ENCODE measurements at regions not wholly inside any gene's neighbourhood (a gene's known extent, or its start where the extent isn't known, plus 50 kb on each side); places are given as distances from the start of the nearest gene placed in this dataset.

- TF ChIP-seq CTCF (IDR thresholded peaks at IDR 0.05) (no peak), POLR2A (IDR thresholded peaks at IDR 0.05) (no peak)
Observed at GRCh38 chr2:133985563-133985962, 268.3 kb upstream of the MGAT5 start.
